GM13977 (cell line): ENCODE measurements at regions not wholly inside any gene's neighbourhood (a gene's known extent, or its start where the extent isn't known, plus 50 kb on each side); places are given as distances from the start of the nearest gene placed in this dataset.

ENCODE experiments used
- DNase-seq: peaks from one replicate; pipeline ENCODE4 v3.0.0; 2012; ENCODE audit warnings: low spot score
- CTCF ChIP-seq: IDR thresholded peaks from 2 replicates; pipeline ENCODE4 v1.5.1; 2012; ENCODE audit warnings: mild to moderate bottlenecking, control low read depth; ENCODE audit not compliant: insufficient read depth; ENCODE audit errors: extremely low read depth, missing control alignments
- in situ Hi-C: fragments of 300-500 bp; cut with MboI; formaldehyde crosslinking; loops from one replicate; pipeline ENCODE4 v1.12.0; 2022; ENCODE audit warnings: low sequenced_read_pairs, low pct_unique_long_range_greater_than_20kb, mixed read lengths, inconsistent platforms; ENCODE audit not compliant: unreplicated experiment

DNA sequence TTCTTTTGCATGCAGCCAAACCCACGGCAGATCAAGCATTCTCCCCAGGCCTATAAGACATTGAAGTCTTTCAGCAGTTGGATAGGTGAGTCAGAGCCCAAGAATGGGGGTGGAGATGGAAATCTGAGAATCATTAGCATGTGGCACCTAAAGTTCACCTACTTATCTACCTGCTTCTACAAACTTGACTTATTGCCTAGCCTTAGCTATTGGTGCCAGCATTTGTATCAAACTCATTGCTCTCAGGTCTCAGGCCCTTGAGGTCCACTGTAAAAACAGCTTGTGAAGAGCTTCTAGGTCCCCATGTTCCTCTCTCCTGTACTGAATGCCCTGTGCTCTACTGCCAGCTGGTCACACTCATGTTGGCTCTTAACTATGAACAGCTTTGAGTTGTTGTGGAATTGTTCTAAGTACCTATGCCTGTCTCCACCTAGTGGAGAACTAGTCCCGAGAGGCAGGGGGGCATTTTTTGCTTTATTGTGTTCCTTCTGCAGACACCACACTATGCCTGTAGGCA, 278.4 kb upstream of the SPRED2 start:
- TF ChIP-seq CTCF: peak; percentile 47
- in situ Hi-C loops: no loop called here
- peak; percentile 19 for DNase-seq

- no peak for TF ChIP-seq CTCF
- in situ Hi-C loops: no loop called here
These were observed 278.0 kb upstream of the SPRED2 start for GRCh38 chr2:65710356-65710755.

DNA sequence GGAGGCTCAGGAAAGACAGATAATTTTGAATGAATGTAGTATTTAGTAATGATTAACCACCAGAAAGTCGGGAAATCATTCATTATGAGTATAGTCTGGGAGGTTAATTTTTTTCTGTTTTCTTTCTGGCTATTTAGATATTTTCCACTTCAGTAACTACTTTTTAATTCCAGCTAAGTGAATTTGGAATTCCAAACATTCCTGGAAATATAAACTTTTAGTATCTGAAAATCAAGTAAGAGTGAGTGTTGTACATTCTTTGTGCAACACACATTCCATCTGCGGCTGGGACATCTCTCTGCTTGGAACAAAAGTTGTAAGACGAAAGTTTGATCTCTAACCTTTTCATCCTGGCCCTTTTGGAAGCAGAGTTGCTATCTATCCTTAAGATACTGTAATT, 275.7 kb upstream of the SPRED2 start:
- no peak for DNase-seq
- no peak for TF ChIP-seq CTCF
- in situ Hi-C loops: no loop called here

More at GRCh38 chr2:65710356-65710755, 278.0 kb upstream of the SPRED2 start:
- no peak for DNase-seq

DNA sequence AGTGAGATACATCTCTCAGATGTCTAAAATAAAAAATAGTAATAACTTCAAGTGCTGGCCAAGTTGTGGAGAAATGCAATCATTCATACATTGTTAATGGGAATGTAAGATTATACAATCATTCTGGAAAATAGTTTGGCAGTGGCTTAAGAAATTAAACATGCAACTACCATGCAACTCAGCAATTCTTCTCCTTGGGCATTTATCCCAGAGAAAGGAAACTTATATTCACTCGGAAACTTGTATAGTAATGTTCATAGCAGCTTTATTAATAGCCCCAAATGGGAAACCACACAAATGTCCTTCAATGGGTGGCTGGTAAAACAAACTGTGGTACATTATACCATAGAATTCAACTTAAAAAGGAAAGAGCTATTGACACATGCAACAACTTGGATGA, 274.0 kb upstream of the SPRED2 start:
- no peak for TF ChIP-seq CTCF
- no peak for DNase-seq
- in situ Hi-C loops: no loop called here

GRCh38 chr2:65701191-65701590, 268.8 kb upstream of the SPRED2 start:
- TF ChIP-seq CTCF: no peak
- in situ Hi-C loops: no loop called here

GRCh38 chr2:65700720-65701119, 268.3 kb upstream of the SPRED2 start:
- in situ Hi-C loops: no loop called here
- no peak for TF ChIP-seq CTCF
- DNase-seq: no peak

More at GRCh38 chr2:65701191-65701590, 268.8 kb upstream of the SPRED2 start:
- no peak for DNase-seq

- no peak for DNase-seq
- in situ Hi-C loops: no loop called here
- TF ChIP-seq CTCF: no peak
These were observed 267.7 kb upstream of the SPRED2 start for GRCh38 chr2:65700004-65700651.
